Activated CD8-positive, alpha-beta T cell treated with anti-CD3 and anti-CD28 coated beads, Interleukin-2, amount 10 ng/mL, durations not matched to agents 7 days and 5 days (primary cell): ENCODE measurements at regions not wholly inside any gene's neighbourhood (a gene's known extent, or its start where the extent isn't known, plus 50 kb on each side); places are given as distances from the start of the nearest gene placed in this dataset.

Experiments used
- ATAC-seq: fragments of 150-1000 bp; cut with Tn5 transposase; one replicate; pipeline ENCODE4 v1.10.0; 2021; ENCODE audit warnings: moderate library complexity
- CTCF ChIA-PET: fragments of 350-600 bp; sonication (Branson Sonifier 250); formaldehyde crosslinking; loops from one replicate; lab custom pipeline; 2021; ENCODE audit warnings: antibody characterized with exemption; lab: Charles Lee
- POLR2A ChIA-PET: fragments of 350-600 bp; sonication (Branson Sonifier 250); formaldehyde crosslinking; loops from one replicate; lab custom pipeline; 2021; ENCODE audit warnings: antibody characterized with exemption; lab: Charles Lee
- DNase-seq: peaks from one replicate; pipeline ENCODE4 v3.0.0-alpha.2; 2020
- H3K27ac Mint-ChIP-seq: one replicate; pipeline ENCODE4 v1.8.0; 2021; ENCODE audit warnings: mild to moderate bottlenecking, mixed read lengths
- H3K27me3 Mint-ChIP-seq: one replicate; pipeline ENCODE4 v1.8.0; 2021; ENCODE audit warnings: low read depth, mixed read lengths
- H3K36me3 Mint-ChIP-seq: one replicate; pipeline ENCODE4 v1.8.0; 2021; ENCODE audit warnings: low read depth, mixed read lengths
- H3K4me1 Mint-ChIP-seq: one replicate; pipeline ENCODE4 v1.8.0; 2021; ENCODE audit warnings: low read depth, mixed read lengths
- H3K4me3 Mint-ChIP-seq: one replicate; pipeline ENCODE4 v1.8.0; 2021; ENCODE audit warnings: mild to moderate bottlenecking, mixed read lengths
- H3K9me3 Mint-ChIP-seq: one replicate; pipeline ENCODE4 v1.8.0; 2022; ENCODE audit warnings: mixed read lengths; ENCODE audit not compliant: insufficient read depth

DNA sequence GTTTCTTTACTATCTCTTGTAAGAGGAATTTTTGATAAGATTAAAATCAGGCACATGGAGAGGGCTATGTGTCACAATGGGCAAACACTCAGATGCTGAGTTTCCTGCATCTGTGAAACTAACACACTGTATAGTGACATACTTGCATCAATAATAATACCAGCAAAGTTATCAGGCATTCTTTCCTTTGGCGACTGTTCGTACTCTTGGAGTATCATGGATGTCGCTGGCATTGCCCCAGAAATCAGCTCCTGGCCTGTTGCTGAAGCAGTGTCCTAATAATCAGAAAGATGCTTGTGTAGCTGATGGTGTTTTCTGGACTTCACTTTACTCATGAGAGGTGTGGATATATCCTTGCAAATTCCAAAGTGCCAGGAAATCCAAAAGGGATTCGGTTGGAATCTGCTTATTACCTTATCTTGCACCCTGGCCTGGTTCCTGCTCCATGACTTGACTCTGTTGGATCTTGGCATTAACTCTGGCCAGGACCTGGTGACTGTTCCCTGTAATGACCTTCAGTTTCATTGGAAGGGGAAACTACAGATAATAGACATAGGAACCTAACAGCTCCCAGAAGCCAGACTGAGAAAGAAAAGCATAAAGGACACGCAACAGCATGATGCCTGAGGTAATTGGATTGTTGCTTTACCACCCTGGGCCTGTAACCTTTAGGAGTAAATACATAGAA is 762.5 kb upstream of the GRIA3 start:
- H3K27me3 Mint-ChIP-seq = no peaks in the 10 kb centered on the region
- ChIA-PET CTCF (no interaction called here), POLR2A (no interaction called here)
- no peak overlapping the region for H3K27ac Mint-ChIP-seq
- no peak overlapping the region for H3K4me3 Mint-ChIP-seq
- DNase-seq (no peak), ATAC-seq (no peak)
- H3K9me3 Mint-ChIP-seq = no peaks in the 10 kb centered on the region
- no peaks in the 10 kb centered on the region for H3K36me3 Mint-ChIP-seq
- H3K4me1 Mint-ChIP-seq = no peaks in the 10 kb centered on the region

DNA sequence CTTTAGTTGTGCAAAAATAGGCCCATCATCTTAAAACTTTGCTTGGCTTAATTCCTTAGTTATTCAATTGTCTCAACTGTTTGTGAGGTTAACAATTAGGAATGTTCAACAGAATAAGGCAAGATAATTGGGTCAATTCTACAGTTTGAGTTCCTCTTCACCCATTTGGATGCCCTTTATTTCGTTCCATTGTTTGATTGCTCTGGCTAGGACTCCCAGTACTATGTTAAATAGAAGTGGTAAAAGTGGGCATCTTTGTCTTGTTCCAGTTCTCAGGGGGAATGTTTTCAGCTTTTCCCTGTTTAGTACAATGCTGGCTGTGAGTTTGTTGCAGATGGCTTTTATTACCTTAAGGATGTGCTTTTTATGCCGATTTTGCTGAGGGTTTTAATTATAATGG is 761.5 kb upstream of the GRIA3 start:
- H3K36me3 Mint-ChIP-seq = no peaks in the 10 kb centered on the region
- no peak for ATAC-seq

DNA sequence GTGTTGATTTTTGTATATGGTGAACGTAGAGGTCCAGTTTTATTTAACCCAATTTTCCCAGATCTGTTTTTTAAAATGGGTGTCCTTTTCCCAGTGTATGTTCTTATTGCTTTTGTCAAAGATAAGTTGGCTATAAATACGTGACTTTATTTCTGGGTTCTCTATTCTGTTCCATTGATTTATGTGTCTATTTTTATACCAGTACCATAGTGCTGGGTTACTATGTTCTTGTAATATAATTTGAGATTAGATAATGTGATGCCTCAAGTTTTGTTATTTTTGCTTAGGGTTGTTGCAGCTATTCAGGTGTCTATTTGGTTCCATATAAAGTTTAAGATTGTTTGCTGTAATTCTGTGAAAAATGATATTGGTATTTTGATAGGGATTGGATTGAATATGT is 749.1 kb upstream of the GRIA3 start:
- H3K4me3 Mint-ChIP-seq = no peak overlapping the region
- ATAC-seq = no peak
- H3K27me3 Mint-ChIP-seq = no peaks in the 10 kb centered on the region
- POLR2A ChIA-PET = no interaction called here
- no peaks in the 10 kb centered on the region for H3K36me3 Mint-ChIP-seq
- no peaks in the 10 kb centered on the region for H3K4me1 Mint-ChIP-seq
- CTCF ChIA-PET = no interaction called here
- peaks cover 8% of the 10 kb centered on the region for H3K9me3 Mint-ChIP-seq
- no peak overlapping the region for H3K27ac Mint-ChIP-seq
- DNase-seq = no peak

More for the DNA sequence above, 761.5 kb upstream of the GRIA3 start:
- Mint-ChIP-seq H3K4me3 (no peak overlapping the region), H3K27me3 (no peaks in the 10 kb centered on the region), H3K27ac (no peak overlapping the region), H3K4me1 (no peaks in the 10 kb centered on the region), H3K9me3 (no peaks in the 10 kb centered on the region)
- no peak for DNase-seq
- ChIA-PET CTCF (no interaction called here), POLR2A (no interaction called here)

DNA sequence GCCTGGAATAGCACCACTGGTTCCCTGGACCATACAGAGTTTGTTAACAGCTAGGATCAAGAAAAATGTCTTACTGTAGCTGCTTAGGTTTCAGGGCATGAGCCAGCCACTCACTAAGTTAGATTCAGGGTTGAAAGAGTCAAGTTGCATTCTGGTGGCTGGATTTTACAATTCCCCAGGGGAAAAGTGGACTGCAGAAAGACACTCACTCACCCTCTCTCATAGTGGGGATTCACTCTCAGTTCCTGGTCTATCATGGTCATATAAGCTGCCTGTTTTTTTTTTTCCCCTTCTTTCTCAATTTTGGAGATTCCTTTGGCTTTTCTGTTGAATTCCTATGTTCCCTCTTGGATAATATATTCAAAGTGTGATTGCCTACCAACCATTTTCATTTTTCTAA is 744.2 kb upstream of the GRIA3 start:
- no peak overlapping the region for H3K27ac Mint-ChIP-seq
- POLR2A ChIA-PET = no interaction called here

DNA sequence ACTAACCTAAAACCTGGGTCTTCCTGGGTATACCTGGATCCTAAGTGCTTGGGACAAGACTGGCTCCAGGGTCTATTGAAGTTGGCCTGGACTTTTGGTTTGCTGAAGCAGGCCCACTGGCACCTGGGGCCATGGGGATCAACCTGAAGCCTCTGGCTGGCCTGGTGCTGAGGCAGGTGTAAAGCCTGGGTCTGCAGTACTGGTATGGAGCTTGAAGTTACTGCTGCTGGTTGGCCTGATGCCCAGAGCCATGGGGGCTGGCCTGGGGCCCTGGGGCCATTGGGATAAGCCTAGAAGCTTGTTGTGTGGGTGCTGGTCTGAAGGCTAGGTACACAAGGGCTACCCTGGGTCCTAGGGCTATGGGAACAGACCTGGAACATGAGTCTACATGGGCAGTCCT is 743.2 kb upstream of the GRIA3 start:
- H3K27me3 Mint-ChIP-seq = no peaks in the 10 kb centered on the region

More for the DNA sequence above, 744.2 kb upstream of the GRIA3 start:
- no peaks in the 10 kb centered on the region for H3K27me3 Mint-ChIP-seq
- DNase-seq (no peak), ATAC-seq (no peak)
- no peak overlapping the region for H3K4me3 Mint-ChIP-seq
- peaks cover 9% of the 10 kb centered on the region for H3K9me3 Mint-ChIP-seq
- CTCF ChIA-PET = no interaction called here
- H3K4me1 Mint-ChIP-seq = no peaks in the 10 kb centered on the region
- no peaks in the 10 kb centered on the region for H3K36me3 Mint-ChIP-seq

DNA sequence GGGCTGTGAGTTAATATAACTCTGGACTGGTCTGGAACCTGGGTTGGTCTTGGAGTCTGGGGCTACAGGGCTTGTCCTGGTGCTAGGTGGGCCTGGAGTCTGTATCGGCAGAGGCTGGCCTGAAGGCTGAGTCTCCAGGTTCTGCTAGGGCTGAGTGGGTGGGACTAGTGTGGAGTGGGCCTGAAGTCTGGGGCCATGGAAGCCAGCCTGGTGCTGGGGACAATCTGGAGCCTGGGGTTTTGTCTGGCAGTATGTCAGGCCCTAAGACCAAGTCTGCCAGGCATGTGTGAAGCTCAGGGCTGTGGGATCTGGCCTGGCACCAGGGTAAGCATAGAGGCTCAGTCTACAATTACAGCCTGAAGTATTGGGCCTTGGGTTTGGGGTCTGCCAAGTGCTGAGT is 742.6 kb upstream of the GRIA3 start:
- Mint-ChIP-seq H3K4me3 (no peak overlapping the region), H3K36me3 (no peaks in the 10 kb centered on the region), H3K9me3 (peaks cover 6% of the 10 kb centered on the region), H3K27ac (no peak overlapping the region), H3K4me1 (no peaks in the 10 kb centered on the region), H3K27me3 (no peaks in the 10 kb centered on the region)
- DNase-seq (no peak), ATAC-seq (no peak)
- ChIA-PET CTCF (no interaction called here), POLR2A (no interaction called here)

More for the DNA sequence above, 743.2 kb upstream of the GRIA3 start:
- ATAC-seq (no peak), DNase-seq (no peak)
- POLR2A ChIA-PET = no interaction called here
- H3K4me1 Mint-ChIP-seq = no peaks in the 10 kb centered on the region
- H3K9me3 Mint-ChIP-seq = peaks cover 10% of the 10 kb centered on the region
- H3K36me3 Mint-ChIP-seq = no peaks in the 10 kb centered on the region
- no peak overlapping the region for H3K27ac Mint-ChIP-seq
- CTCF ChIA-PET = no interaction called here
- no peak overlapping the region for H3K4me3 Mint-ChIP-seq

DNA sequence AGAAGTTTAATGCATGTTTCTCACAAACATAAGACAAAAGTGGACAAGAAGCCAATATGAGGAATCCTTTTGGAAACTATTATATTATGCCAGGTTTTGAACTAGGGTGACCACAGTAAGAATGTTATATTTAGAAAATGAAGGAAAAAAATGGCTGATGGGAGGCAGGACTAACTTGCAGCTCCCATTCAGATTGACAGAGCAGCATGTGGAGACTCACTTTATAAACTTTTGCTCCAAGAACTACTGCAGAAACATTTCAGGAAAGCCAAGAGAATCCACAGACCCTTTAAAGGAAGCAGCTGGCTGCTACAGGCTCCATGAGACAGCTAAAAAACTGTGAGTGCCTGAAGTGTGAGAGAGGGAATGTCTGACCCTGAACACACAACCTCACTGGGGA is 738.6 kb upstream of the GRIA3 start:
- H3K36me3 Mint-ChIP-seq = no peaks in the 10 kb centered on the region
- no peak overlapping the region for H3K4me3 Mint-ChIP-seq
- CTCF ChIA-PET = no interaction called here
- no peak for DNase-seq
- ATAC-seq = no peak
- H3K27ac Mint-ChIP-seq = no peak overlapping the region
- POLR2A ChIA-PET = no interaction called here
- H3K9me3 Mint-ChIP-seq = peaks cover 2% of the 10 kb centered on the region
- H3K27me3 Mint-ChIP-seq = no peaks in the 10 kb centered on the region
- no peaks in the 10 kb centered on the region for H3K4me1 Mint-ChIP-seq

DNA sequence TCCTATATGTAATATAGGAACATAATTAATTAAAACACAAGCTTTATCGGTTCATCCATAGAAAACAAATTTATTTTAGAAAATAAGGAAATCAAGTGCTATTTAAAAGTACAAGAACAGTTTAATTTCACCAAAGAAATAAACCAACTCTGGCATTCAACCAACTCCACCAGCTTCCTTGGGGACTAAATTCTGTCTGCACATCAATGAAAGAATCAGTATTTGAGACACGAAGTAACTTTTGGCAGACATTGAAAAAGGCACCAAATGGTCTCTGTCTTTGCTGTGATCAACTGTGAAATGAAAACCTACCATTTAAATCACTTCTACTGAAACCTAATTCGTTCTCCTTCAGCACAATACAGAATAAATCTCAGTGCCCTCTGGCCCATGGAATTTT is 719.7 kb upstream of the GRIA3 start:
- no peaks in the 10 kb centered on the region for H3K4me1 Mint-ChIP-seq
- DNase-seq (no peak), ATAC-seq (no peak)
- CTCF ChIA-PET = no interaction called here
- H3K9me3 Mint-ChIP-seq = no peaks in the 10 kb centered on the region
- POLR2A ChIA-PET = no interaction called here
- no peak overlapping the region for H3K27ac Mint-ChIP-seq
- no peak overlapping the region for H3K4me3 Mint-ChIP-seq
- no peaks in the 10 kb centered on the region for H3K36me3 Mint-ChIP-seq
- no peaks in the 10 kb centered on the region for H3K27me3 Mint-ChIP-seq

DNA sequence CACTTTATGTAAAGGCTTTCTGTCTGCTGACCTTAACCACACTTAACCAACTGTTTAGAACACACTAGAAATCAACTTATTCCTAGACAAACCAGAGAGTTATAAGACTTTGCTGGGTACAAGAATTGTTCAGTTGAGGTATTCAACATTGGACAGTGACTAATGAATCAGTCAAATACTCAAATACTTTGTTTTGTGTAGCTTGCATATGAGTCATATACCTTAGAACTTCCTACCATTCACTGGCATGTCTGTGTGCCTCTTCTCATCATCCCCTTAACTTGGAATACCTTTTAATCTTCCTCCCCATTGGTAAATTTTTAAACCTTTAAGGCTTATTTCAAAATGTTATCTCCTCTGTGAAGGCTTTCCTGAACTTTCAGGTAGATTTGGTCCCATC is 708.8 kb upstream of the GRIA3 start:
- Mint-ChIP-seq H3K4me1 (no peaks in the 10 kb centered on the region), H3K27ac (no peak overlapping the region), H3K9me3 (no peaks in the 10 kb centered on the region), H3K36me3 (no peaks in the 10 kb centered on the region), H3K27me3 (no peaks in the 10 kb centered on the region), H3K4me3 (no peak overlapping the region)
- no peak for DNase-seq
- ChIA-PET CTCF (no interaction called here), POLR2A (no interaction called here)
- no peak for ATAC-seq

DNA sequence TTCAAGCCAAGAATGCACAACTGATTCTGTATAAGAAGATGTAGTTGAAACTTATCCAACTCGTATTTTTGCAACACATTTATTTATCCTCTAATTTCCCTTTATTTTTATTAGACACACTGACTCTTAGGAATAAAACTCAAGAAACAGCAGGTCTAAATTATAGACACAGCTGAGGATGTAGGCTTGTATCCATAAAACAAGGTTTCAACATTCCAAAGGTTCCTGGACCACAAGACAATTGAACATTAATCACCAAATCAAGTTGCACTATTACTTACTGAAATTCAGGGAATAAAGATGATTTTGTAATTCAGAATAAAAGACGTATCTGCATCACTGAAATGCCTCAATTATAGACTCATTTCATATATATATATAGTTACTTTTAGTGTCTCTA is 683.5 kb upstream of the GRIA3 start:
- Mint-ChIP-seq H3K9me3 (no peaks in the 10 kb centered on the region), H3K36me3 (no peaks in the 10 kb centered on the region), H3K4me3 (no peak overlapping the region), H3K27me3 (no peaks in the 10 kb centered on the region), H3K27ac (no peak overlapping the region), H3K4me1 (no peaks in the 10 kb centered on the region)
- no peak for ATAC-seq
- ChIA-PET CTCF (no interaction called here), POLR2A (no interaction called here)
- DNase-seq = no peak

DNA sequence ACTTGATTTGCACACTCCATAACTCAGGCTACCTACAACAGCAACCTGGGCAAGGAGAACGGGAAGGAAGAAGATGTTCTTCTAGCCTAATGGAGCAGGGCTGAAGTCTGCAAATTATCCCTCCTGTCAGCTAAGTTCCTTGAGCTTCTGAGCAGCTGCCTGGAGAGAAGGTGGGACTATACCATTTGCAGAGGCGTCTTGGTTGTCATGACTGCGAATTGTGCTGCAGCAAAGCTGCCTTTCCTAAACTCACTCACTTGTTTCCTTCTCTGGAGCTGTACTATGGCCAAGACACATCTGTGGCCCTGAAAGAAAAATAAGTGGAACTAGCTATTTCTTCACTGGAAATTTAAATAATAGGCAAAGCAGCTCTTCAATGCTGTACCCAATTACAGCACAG is 682.4 kb upstream of the GRIA3 start:
- H3K9me3 Mint-ChIP-seq = no peaks in the 10 kb centered on the region
- CTCF ChIA-PET = no interaction called here
- no peaks in the 10 kb centered on the region for H3K36me3 Mint-ChIP-seq
- no peak overlapping the region for H3K27ac Mint-ChIP-seq
- POLR2A ChIA-PET = no interaction called here
- no peaks in the 10 kb centered on the region for H3K4me1 Mint-ChIP-seq
- no peak for ATAC-seq
- H3K4me3 Mint-ChIP-seq = no peak overlapping the region
- DNase-seq = no peak
- no peaks in the 10 kb centered on the region for H3K27me3 Mint-ChIP-seq

DNA sequence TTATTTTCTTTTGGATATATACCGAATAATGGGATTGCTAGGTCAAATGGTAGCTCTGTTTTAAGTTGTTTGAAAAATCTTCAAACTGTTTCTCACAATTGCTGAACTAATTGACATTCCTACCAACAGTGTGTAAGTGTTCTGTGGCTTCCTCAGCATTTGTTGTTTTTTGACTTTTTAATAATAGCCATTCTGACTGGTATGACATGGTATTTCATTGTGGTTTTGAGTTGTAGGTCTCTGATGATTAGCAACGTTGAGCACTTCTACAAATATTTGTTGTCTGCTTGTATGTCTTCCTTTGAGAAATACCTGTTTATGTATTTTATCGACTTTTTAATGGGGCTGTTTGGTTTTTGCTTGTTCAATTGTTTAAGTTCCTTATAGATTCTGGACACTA is 680.1 kb upstream of the GRIA3 start:
- H3K27ac Mint-ChIP-seq = no peak overlapping the region
- no peaks in the 10 kb centered on the region for H3K27me3 Mint-ChIP-seq
- H3K36me3 Mint-ChIP-seq = no peaks in the 10 kb centered on the region
- DNase-seq (no peak), ATAC-seq (no peak)
- H3K4me3 Mint-ChIP-seq = no peak overlapping the region
- ChIA-PET POLR2A (no interaction called here), CTCF (no interaction called here)
- no peaks in the 10 kb centered on the region for H3K4me1 Mint-ChIP-seq
- no peaks in the 10 kb centered on the region for H3K9me3 Mint-ChIP-seq

DNA sequence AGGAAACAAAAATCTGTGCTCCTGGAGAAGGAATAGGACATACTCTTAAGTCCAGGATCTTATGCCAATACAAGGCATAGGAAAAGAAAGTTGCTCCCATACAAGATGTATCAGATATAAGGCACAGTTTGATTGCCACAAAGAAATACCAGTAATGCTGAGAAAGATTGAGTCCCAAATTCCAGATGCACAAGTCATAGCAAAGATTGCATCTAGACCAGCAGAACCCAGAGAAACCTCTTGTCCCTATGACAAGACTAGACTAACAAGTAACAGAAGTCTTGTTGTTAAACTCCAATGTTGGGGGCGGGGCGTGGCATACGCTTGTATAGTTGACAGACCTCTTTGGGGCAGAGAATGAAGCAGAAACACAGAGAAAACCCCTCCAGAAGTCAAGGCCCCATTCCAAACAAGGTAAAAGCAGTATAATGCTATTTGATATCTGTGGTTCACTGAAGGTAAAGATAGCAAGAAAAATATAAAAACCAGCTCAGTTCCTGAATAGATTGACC is 671.5 kb upstream of the GRIA3 start:
- ChIA-PET CTCF (no interaction called here), POLR2A (no interaction called here)
- DNase-seq = no peak
- Mint-ChIP-seq H3K4me3 (no peak overlapping the region), H3K27me3 (no peaks in the 10 kb centered on the region), H3K9me3 (peaks cover 6% of the 10 kb centered on the region), H3K36me3 (no peaks in the 10 kb centered on the region), H3K27ac (no peak overlapping the region), H3K4me1 (no peaks in the 10 kb centered on the region)
- no peak for ATAC-seq
